HEK293T (cell line): ENCODE measurements at regions not wholly inside any gene's neighbourhood (a gene's known extent, or its start where the extent isn't known, plus 50 kb on each side); places are given as distances from the start of the nearest gene placed in this dataset.

Experiments
- CTCF ChIA-PET: fragments of 350-600 bp; formaldehyde crosslinking; extraction: SDS; loops from one replicate; lab custom pipeline; 2021; ENCODE audit warnings: antibody characterized with exemption, inconsistent platforms; lab: Yijun Ruan, JAX
- POLR2A ChIA-PET: fragments of 350-600 bp; formaldehyde crosslinking; extraction: SDS; loops from one replicate; lab custom pipeline; 2020; ENCODE audit warnings: antibody characterized with exemption, inconsistent platforms; lab: Yijun Ruan, JAX
- DNase-seq: peaks from one replicate; pipeline ENCODE4 v3.0.0; 2012; ENCODE audit warnings: mixed read lengths; ENCODE audit errors: extremely low spot score
- ARNT ChIP-seq: fragments of 450-650 bp; IDR thresholded peaks from 2 replicates; pipeline ENCODE4 v1.6.1; 2017; ENCODE audit warnings: mild to moderate bottlenecking
- BHLHE40 ChIP-seq: fragments of 450-650 bp; IDR thresholded peaks from 2 replicates; pipeline ENCODE4 v1.6.1; 2016; ENCODE audit warnings: mild to moderate bottlenecking, moderate library complexity, borderline replicate concordance
- CTBP1 ChIP-seq: fragments of 450-650 bp; IDR thresholded peaks from 2 replicates; pipeline ENCODE4 v1.6.1; 2016; ENCODE audit warnings: borderline replicate concordance
- ELF4 ChIP-seq: fragments of 450-650 bp; IDR thresholded peaks from 2 replicates; pipeline ENCODE4 v1.6.1; 2017; ENCODE audit warnings: antibody characterized with exemption
- FOXA1 ChIP-seq: fragments of 450-650 bp; IDR thresholded peaks from 2 replicates; pipeline ENCODE4 v1.6.1; 2016; ENCODE audit warnings: mild to moderate bottlenecking
- FOXK2 ChIP-seq: fragments of 450-650 bp; IDR thresholded peaks from 2 replicates; pipeline ENCODE4 v1.6.1; 2016; ENCODE audit warnings: mild to moderate bottlenecking
- FOXM1 ChIP-seq: fragments of 450-650 bp; IDR thresholded peaks from 2 replicates; pipeline ENCODE4 v1.6.1; 2017; ENCODE audit warnings: mild to moderate bottlenecking, borderline replicate concordance
- HDGF ChIP-seq: fragments of 450-650 bp; IDR thresholded peaks from 2 replicates; pipeline ENCODE4 v1.6.1; 2017; ENCODE audit warnings: antibody characterized with exemption, borderline replicate concordance
- L3MBTL2 ChIP-seq: fragments of 450-650 bp; conservative IDR thresholded peaks from 2 replicates; pipeline ENCODE4 v1.6.1; 2016; ENCODE audit warnings: mild to moderate bottlenecking
- LEF1 ChIP-seq: fragments of 450-650 bp; IDR thresholded peaks from 2 replicates; pipeline ENCODE4 v1.6.1; 2017; ENCODE audit warnings: mild to moderate bottlenecking, borderline replicate concordance
- NFRKB ChIP-seq: fragments of 450-650 bp; IDR thresholded peaks from 2 replicates; pipeline ENCODE4 v1.6.1; 2016; ENCODE audit warnings: mild to moderate bottlenecking, moderate library complexity
- SP1 ChIP-seq: fragments of 450-650 bp; IDR thresholded peaks from 2 replicates; pipeline ENCODE4 v1.6.1; 2017
- SUZ12 ChIP-seq: fragments of 450-650 bp; IDR thresholded peaks from 2 replicates; pipeline ENCODE4 v1.6.1; 2016; ENCODE audit warnings: mild to moderate bottlenecking
- TARDBP ChIP-seq: fragments of 450-650 bp; IDR thresholded peaks from 2 replicates; pipeline ENCODE4 v1.6.1; 2016
- ZNF384 ChIP-seq: fragments of 450-650 bp; IDR thresholded peaks from 2 replicates; pipeline ENCODE4 v1.6.1; 2016
- TF ChIP-seq, protein P1 (sequence below): fragments of 450-650 bp; IDR thresholded peaks from 2 replicates; pipeline ENCODE4 v1.6.1; 2016

DNA sequence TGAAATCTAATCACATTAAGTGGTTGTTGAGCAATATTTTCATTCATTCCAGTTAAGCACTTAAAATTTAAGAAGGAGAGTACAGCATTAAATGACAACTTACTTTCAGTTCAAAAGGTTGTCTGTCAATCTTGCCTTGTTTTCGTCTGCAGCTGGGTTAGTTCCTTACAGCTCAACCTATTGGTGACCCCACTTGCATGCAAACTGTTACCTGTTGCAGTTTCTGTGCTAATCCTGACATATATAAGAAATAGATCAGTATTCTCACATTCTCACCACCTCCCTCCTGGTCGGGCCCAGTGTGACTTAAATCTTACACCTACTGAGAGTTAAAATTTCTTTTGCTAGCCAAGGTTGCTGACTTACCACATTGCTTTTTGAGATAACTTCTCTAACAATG is 191.8 kb upstream of the SMC2 start:
- DNase-seq, result no peak
- POLR2A ChIA-PET, result no interaction called here
- CTCF ChIA-PET, result no interaction called here
- no peak for TF ChIP-seq ARNT
- no peak for TF ChIP-seq ELF4
- no peak for TF ChIP-seq ZNF384
- TF ChIP-seq SP1, result no peak
- no peak for TF ChIP-seq SUZ12
- no peak for TF ChIP-seq FOXM1
- no peak for TF ChIP-seq L3MBTL2
- no peak for TF ChIP-seq TARDBP
- TF ChIP-seq FOXK2, result no peak
- TF ChIP-seq NFRKB, result no peak
- TF ChIP-seq CTBP1, result no peak
- TF ChIP-seq LEF1, result no peak
- TF ChIP-seq, protein P1, sequence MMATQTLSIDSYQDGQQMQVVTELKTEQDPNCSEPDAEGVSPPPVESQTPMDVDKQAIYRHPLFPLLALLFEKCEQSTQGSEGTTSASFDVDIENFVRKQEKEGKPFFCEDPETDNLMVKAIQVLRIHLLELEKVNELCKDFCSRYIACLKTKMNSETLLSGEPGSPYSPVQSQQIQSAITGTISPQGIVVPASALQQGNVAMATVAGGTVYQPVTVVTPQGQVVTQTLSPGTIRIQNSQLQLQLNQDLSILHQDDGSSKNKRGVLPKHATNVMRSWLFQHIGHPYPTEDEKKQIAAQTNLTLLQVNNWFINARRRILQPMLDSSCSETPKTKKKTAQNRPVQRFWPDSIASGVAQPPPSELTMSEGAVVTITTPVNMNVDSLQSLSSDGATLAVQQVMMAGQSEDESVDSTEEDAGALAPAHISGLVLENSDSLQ, result no peak

DNA sequence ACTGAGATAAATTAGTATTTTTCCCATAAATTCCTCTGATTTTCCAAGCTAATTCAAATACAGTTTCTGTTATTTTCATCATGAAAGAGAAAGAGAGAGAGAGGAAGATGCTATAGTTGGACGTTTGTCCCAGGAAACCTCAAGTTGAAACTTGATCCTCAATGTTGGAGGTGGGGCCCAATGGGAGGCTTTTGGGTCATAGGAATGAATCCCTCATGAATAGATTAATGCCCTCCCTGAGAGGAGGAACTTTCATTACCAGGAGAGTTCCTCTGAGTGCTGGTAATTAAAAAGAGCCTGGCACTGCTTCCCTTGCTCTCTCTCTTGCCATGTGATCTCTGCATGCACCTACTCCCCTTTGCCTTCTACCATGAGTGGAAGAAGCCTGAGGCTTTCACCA is 189.9 kb upstream of the SMC2 start:
- ChIA-PET CTCF (no interaction called here), POLR2A (no interaction called here)
- DNase-seq, result no peak

DNA sequence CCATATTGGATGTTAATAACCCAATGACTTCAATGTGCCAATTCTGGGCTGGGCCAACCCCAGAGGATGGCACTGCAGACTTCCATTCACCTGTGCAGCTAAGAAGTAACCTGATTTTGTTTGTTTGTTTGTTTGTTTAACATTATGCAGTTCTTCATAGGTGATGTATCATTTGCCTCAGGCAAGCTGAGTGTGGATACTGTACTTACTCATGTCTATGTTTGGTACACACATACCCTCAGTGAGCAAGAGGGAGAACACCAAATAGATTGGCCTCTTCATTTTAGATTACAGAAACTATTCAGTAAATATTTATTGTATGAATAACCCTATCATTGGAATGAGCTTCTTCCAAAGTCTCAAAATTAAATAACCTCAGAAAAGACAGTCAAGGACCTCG is 180.2 kb upstream of the SMC2 start:
- ChIA-PET CTCF (no interaction called here), POLR2A (no interaction called here)
- TF ChIP-seq FOXA1, result no peak
- TF ChIP-seq ZNF384, result no peak
- no peak for TF ChIP-seq HDGF
- TF ChIP-seq ARNT, result no peak
- TF ChIP-seq SP1, result no peak
- no peak for TF ChIP-seq TARDBP
- DNase-seq, result no peak

More for the DNA sequence above, 189.9 kb upstream of the SMC2 start:
- TF ChIP-seq TARDBP (no peak), ZNF384 (no peak), HDGF (no peak), ELF4 (no peak), ARNT (no peak), SP1 (no peak), SUZ12 (no peak), NFRKB (no peak)
- TF ChIP-seq, protein P1, result no peak

DNA sequence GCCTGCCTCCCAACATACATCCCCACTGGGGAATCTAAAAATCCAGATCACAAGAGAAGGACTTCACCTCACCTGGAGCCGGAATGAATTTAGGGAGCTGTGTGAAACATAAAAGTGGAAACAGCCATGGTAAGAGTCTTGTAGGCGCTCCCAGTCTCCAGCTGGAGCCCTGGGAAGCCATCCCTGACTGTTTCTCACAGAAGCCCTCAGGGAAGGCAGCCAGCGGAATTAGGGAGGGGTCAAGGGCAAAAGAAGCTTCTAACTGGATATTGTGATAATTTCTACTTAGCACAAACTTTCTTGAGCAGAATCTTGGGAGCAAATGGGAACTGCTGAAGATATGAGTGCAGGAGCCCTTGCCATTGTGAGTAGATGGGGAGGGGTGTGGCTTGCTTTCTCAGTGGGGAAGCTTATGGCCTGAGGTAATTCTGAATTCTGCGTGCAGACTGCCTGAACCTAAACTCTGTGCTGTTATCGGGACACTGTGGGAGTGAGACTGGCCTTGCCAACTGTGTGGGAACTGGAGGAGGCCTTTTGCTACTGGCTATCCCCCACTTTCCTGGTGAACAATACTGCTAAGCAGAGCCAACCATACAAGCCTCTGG is 174.4 kb upstream of the SMC2 start:
- ChIA-PET CTCF (no interaction called here), POLR2A (no interaction called here)
- no peak for TF ChIP-seq L3MBTL2
- no peak for DNase-seq

DNA sequence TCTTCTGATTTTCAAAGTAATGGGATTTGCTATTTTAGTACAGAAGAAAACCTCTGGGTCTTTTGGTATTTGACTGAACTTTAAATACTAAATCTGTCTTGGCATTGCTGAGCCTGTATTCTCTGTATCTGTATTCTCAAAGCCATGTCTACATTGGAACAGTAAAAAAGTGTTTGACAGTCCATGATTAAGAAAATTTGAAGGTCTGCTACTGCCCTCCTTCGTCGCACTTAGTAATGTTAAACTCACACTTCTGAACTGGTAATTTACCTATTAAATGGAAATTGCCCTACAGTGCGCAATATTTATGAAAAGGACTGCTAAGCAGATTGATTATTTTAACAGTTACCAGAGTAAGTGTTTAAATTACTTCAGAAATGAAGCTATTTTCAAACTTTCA is 165.7 kb upstream of the SMC2 start:
- DNase-seq, result no peak
- POLR2A ChIA-PET, result no interaction called here

DNA sequence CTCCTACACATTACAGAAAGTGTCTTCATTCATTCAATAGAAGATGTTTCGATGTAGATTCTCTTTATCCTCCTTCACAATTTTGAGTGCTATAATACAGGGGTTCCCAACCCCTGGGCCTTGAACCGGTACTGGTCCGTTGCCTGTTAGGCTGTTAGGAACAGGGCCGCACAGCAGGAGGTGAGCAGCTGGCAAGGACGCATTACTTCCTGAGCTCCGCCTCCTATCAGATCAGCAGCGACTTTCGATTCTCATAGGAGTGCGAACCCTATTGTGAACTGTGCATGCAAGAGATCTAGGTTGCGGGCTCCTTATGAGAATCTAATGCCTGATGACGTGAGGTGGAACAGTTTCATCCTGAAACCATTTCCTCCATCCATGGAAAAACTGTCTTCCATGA is 153.0 kb upstream of the SMC2 start:
- no peak for TF ChIP-seq ZNF384
- no peak for TF ChIP-seq CTBP1
- TF ChIP-seq FOXM1, result no peak
- POLR2A ChIA-PET, result no interaction called here
- DNase-seq, result no peak
- CTCF ChIA-PET, result no interaction called here

More for the DNA sequence above, 165.7 kb upstream of the SMC2 start:
- CTCF ChIA-PET, result no interaction called here
- TF ChIP-seq FOXK2 (no peak), TARDBP (no peak), ARNT (no peak), CTBP1 (no peak), FOXA1 (no peak), SP1 (no peak), ZNF384 (no peak), L3MBTL2 (no peak), NFRKB (no peak), BHLHE40 (no peak), ELF4 (no peak), FOXM1 (no peak), LEF1 (no peak), HDGF (no peak), SUZ12 (no peak)
- TF ChIP-seq, protein P1, result no peak

DNA sequence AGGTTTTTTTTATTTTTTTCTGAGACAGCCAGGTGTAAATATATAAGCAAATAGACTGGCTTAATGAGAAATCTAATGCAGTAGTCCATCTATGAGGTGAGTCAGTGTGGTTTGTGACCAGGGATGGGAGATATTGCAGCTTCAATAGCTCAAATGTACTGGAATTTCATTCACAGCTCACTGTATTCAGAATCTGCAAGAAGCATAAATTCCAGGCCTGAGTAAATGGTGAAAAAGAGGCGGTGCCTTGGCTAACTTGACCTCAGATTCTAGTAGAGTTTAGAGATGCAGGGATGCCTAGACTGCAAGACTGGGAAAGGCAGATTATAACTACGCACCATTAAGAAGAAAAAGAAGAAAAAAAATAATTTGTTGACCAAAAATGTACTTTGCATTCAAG is 151.9 kb upstream of the SMC2 start:
- no peak for DNase-seq
- TF ChIP-seq ELF4 (no peak), ZNF384 (no peak), TARDBP (no peak), HDGF (no peak), SP1 (no peak), CTBP1 (no peak), LEF1 (no peak), SUZ12 (no peak), FOXK2 (no peak)
- CTCF ChIA-PET, result no interaction called here
- POLR2A ChIA-PET, result no interaction called here
